ENCODE measurements at regions not wholly inside any gene's neighbourhood (a gene's known extent, or its start where the extent isn't known, plus 50 kb on each side); places are given as distances from the start of the nearest gene placed in this dataset.

GRCh38 chr6:168137024-168137423 lies 58.0 kb upstream of the FRMD1 start:
- DNase-seq (ENCODE audit: insufficient read length, low spot score) (no peak), FAIRE-seq (no peak)

GRCh38 chr6:168136622-168137021 lies 57.6 kb upstream of the FRMD1 start:
- DNase-seq (ENCODE audit: insufficient read length, low spot score), result no peak
- FAIRE-seq, result no peak

GRCh38 chr6:168136001-168136400 lies 57.0 kb upstream of the FRMD1 start:
- FAIRE-seq, result no peak
- DNase-seq (ENCODE audit: insufficient read length, low spot score), result no peak

DNA sequence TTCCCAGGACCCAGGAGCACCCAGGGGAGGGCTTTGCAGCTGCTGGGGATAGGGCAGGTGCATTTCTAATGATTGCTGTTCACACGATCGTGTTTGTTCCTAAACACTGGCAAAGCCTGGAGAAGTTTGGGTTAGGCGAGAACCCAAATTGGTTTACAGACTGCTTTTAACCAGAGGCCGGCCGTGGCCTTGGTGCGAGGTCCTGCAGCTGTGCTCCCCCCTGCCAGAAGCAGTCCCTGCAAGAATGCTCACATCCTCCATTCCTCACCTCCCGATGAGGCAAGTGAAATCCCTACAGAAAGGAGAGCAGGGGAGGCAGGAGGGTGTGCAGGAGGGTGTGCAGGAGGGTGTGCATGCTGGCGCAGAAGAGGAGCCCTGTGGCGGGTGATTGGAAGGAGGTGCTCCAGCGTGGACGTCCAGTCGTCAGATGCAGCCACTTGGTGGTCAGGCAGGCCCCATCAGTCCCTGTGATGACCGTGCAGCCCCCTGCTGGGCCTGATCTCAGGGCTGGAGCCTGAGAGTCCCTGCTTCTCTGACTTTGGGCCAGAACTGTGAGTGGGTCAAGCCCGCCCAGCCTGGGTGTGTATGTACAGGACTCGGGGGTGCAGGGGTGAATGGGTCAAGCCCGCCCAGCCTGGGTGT lies 55.7 kb upstream of the FRMD1 start:
- no peak for DNase-seq (ENCODE audit: insufficient read length, low spot score)
- FAIRE-seq, result no peak

GRCh38 chr6:168133687-168134559 lies 54.9 kb upstream of the FRMD1 start:
- no peak for DNase-seq (ENCODE audit: insufficient read length, low spot score)
- no peak for FAIRE-seq

- no peak for FAIRE-seq
These were observed 54.2 kb upstream of the FRMD1 start for GRCh38 chr6:168133168-168133561.

DNA sequence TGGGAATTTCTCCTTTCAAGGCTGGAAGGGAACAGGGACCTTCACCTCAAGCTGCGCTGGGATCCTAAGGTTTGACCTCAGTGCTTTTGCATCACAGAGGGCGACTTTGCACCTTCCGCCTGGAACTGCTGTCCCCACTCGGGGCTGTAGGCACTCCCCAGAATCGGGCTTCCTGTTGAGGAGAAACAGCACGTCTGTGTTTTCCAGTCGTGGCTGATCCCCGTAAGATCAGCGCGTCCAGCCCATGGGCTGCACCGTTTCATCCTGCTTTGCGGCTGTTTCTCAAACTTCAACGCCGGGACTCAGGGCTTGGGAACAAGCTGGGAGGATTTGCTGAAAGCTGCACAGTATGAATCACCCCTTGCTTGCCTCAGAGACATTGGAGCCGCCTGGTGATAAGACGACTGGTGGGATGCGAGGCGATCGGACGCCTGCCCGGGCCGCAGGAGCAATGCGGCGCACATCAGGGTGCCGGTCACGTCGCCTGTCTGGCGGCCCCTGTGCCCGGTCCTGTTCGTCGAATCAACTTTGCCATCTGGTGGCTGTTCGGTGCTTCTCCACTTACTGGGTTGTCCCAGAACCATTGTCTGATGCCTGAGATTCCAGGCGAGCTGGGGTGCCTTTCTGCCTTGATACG lies 53.6 kb upstream of the FRMD1 start:
- FAIRE-seq (no peak), DNase-seq (ENCODE audit: insufficient read length, low spot score) (no peak)

More at GRCh38 chr6:168133168-168133561, 54.2 kb upstream of the FRMD1 start:
- no peak for DNase-seq (ENCODE audit: insufficient read length, low spot score)

DNA sequence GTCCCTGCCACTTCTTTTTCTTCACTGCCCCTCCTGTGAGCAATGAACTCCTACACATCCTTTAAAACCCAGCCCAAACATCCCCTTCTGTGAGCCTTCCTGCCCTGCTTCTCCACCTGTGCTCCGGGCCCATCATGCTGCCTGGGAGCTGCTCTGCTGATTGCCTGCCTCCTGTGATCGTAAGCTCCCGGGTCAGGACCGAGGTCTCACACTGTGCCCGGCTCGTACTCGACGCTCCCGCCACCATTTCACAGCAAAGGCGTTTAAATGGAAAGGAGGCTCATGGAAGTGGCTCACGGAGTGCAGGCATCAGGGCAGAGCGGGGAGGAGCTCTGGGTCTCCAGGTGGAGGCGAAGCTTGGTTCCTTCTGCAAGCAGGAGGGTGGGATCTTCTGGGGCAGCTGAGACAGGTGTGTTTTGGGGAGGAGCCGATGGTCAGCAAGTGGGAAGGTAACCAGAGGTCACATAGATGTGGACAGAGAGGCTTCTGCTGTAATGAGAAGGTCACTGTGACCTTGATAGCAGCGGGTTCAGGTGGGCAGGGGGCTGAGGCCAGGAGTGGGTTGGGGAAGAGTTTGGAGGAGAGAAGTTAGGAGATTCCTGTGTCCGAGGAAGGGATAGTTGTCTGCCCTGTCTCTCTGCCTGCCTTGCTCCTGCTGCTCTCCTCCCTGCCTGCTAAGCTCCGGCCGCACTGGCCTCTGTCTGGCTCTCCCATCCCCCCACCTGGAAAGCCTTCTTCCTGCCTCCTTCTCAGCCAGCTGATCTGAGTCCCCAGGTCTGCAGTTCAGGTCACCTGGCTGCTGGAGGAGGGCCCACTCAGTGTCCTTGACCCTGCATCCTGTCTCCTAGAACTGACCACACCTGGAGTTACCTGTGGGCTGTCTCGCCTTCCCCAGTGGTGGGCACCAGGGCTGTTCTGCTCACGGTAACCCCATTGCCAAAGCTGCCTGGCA lies 52.7 kb upstream of the FRMD1 start:
- FAIRE-seq (no peak), DNase-seq (ENCODE audit: insufficient read length, low spot score) (no peak)

GRCh38 chr6:168130697-168131371 lies 51.8 kb upstream of the FRMD1 start:
- FAIRE-seq (no peak), DNase-seq (ENCODE audit: insufficient read length, low spot score) (no peak)

DNA sequence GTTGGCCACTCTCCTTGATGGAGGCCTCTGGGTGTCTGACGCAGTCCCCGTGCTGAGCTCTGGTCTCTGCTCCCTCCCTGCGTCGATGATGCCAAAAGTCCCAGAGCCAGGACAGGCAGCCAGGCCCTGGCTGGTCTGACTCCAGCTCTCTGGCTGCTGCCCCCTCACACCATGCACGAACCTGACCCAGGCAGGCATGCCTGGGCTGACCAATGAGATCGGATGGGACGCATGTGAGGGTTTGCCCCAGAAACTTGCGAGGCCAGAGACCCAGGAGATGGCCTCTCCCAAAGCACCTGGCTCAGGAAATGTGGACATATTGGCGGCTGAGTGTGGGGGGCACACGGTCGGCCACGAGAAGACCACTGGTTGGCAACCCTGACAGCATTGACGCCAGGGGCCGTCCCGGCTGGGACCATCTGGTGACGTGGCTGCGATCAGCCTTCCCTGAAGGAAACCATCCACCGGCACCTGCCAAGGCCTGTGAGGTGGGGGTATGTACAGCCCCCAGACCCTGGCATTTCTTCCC lies 51.2 kb upstream of the FRMD1 start:
- DNase-seq (ENCODE audit: insufficient read length, low spot score) (no peak), FAIRE-seq (no peak)

GRCh38 chr6:168129292-168130167 lies 50.5 kb upstream of the FRMD1 start:
- DNase-seq (ENCODE audit: insufficient read length, low spot score) (no peak), FAIRE-seq (no peak)

GRCh38 chr6:168128631-168129291 lies 49.7 kb upstream of the FRMD1 start:
- FAIRE-seq (no peak), DNase-seq (ENCODE audit: insufficient read length, low spot score) (no peak)

All from HTR-8/SVneo (cell line).